ENCODE measurements at regions not wholly inside any gene's neighbourhood (a gene's known extent, or its start where the extent isn't known, plus 50 kb on each side); places are given as distances from the start of the nearest gene placed in this dataset.

- TF ChIP-seq CTCF (IDR thresholded peaks at IDR 0.05) (no peak), POLR2A (IDR thresholded peaks at IDR 0.05) (no peak)
Observed at GRCh38 chr16:9235867-9236266, 144.4 kb downstream of the HAPSTR1 start.

Measured in uterus (tissue), 2 donors.